SU-DHL-6 (cell line): ENCODE measurements at regions not wholly inside any gene's neighbourhood (a gene's known extent, or its start where the extent isn't known, plus 50 kb on each side); places are given as distances from the start of the nearest gene placed in this dataset.

Experiments used
- H2AFZ ChIP-seq: fragments of 200-600 bp; sonication (generic); 2 replicates; pipeline ENCODE4 v1.6.1; 2014; ENCODE audit warnings: low read depth, mild to moderate bottlenecking, moderate library complexity, mixed read lengths, antibody characterized with exemption, low read length; ENCODE audit not compliant: severe bottlenecking
- H3F3A ChIP-seq: fragments of 200-600 bp; shearing (Covaris generic); 2 replicates; pipeline ENCODE4 v1.6.0; 2016; ENCODE audit warnings: antibody characterized with exemption, mild to moderate bottlenecking; ENCODE audit not compliant: insufficient read depth
- H3K27ac ChIP-seq: fragments of 200-600 bp; sonication (generic); 2 replicates; pipeline ENCODE4 v1.5.1; 2016; ENCODE audit warnings: low read depth, mild to moderate bottlenecking, low read length, moderate library complexity, mixed read lengths
- H3K27me3 ChIP-seq: fragments of 200-600 bp; sonication (generic), shearing (Covaris generic); 2 replicates; pipeline ENCODE4 v1.6.0; 2014; ENCODE audit warnings: mild to moderate bottlenecking, low read length
- H3K36me3 ChIP-seq: fragments of 200-600 bp; sonication (generic); 2 replicates; pipeline ENCODE4 v1.6.1; 2014; ENCODE audit warnings: mild to moderate bottlenecking, low read length, mixed read lengths
- H3K4me2 ChIP-seq: fragments of 300-600, 200-600 bp; shearing (Covaris generic), sonication (generic); 2 replicates; pipeline ENCODE4 v1.6.0; 2014; ENCODE audit warnings: low read length, low read depth, mild to moderate bottlenecking; ENCODE audit not compliant: poor library complexity, severe bottlenecking
- H3K4me3 ChIP-seq: fragments of 200-600 bp; sonication (generic); 2 replicates; pipeline ENCODE4 v1.5.1; 2014; ENCODE audit warnings: antibody characterized with exemption, low read length, mild to moderate bottlenecking, mixed read lengths; ENCODE audit not compliant: insufficient read depth, poor library complexity, severe bottlenecking
- H3K79me2 ChIP-seq: fragments of 200-600 bp; sonication (generic); 2 replicates; pipeline ENCODE4 v1.6.1; 2014; ENCODE audit warnings: mild to moderate bottlenecking, low read length, moderate library complexity; ENCODE audit not compliant: insufficient read depth
- H3K9ac ChIP-seq: fragments of 200-600 bp; sonication (generic); 2 replicates; pipeline ENCODE4 v1.7.0; 2014; ENCODE audit warnings: mild to moderate bottlenecking, low read length
- H3K9me2 ChIP-seq: fragments of 200-600 bp; sonication (generic); replicated peaks from 2 replicates; pipeline ENCODE4 v1.6.1; 2014; ENCODE audit warnings: low read length; ENCODE audit not compliant: insufficient read depth
- H3K9me3 ChIP-seq: fragments of 200-600 bp; sonication (generic); 2 replicates; pipeline ENCODE4 v1.6.1; 2014; ENCODE audit warnings: low read length, mixed read lengths; ENCODE audit not compliant: insufficient read depth
- H4K20me1 ChIP-seq: fragments of 200-600 bp; sonication (generic); 2 replicates; pipeline ENCODE4 v1.6.1; 2014; ENCODE audit warnings: low read depth, mild to moderate bottlenecking, antibody characterized with exemption, low read length, moderate library complexity, mixed read lengths
- CTCF ChIP-seq: fragments of 200-600 bp; sonication (generic); IDR thresholded peaks from one replicate; pipeline ENCODE4 v1.5.1; 2017; ENCODE audit warnings: antibody characterized with exemption, mild to moderate bottlenecking, low read length, moderate library complexity; ENCODE audit not compliant: insufficient read depth, poor library complexity, severe bottlenecking
- EZH2phosphoT487 ChIP-seq: fragments of 200-600 bp; sonication (generic), shearing (Covaris generic); conservative IDR thresholded peaks from 2 replicates; pipeline ENCODE4 v1.6.1; 2018; ENCODE audit warnings: mild to moderate bottlenecking, antibody characterized with exemption, low read length, moderate library complexity, mixed read lengths

DNA sequence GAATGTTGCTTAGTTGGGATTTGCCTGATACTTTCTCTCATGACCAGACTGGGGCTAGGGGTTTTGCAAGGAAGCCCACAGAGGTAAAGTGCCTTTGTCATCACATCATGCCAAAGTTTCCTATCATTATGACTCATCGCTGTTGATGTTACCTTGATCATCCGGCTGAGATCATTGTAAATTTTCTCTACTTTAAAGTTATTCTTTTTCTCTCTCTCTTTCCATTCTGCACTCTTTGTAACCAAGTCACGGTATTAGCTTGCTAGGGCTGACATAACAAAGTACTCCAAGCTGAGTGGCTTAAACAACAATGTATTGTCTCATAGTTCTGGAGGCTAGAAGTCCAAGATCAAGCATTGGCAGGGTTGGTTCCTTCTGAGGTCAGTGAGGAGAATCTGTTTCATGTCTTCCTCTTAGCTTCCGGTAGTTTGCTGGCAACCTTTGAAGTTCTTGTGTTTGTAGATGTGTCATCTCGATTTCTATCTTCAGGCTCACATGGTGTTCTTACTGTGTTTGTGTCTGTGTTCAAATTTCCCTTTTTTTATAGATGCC, 113.0 kb downstream of the DTHD1 start:
- no peaks in the 10 kb centered on the region for H3K79me2 ChIP-seq

DNA sequence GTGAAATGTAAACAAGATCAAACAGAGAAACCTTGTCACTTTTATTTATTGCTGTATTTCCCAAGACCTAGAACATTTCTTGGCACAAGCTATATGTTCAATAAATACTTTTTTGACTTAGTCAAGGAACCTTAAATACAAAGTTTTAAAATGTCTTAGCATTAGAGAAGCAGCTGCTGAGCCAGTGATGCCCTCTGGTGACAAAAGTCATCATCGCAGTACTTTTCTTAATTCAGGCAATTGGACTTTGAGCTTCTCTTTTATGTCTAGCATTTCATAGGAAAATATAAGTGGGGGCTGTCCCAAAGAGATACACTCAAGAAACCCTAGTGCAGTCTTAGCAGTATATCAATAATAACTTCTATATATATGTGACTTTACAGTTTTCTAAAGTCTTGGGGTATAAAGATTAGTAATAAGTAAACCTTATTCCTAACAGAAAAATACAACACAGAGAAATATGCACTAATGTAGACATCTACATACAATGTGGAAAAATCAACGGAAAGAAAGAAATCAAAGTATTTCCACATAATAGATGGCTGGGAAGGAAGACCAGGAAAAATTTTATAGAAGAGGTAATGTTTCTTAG, 118.4 kb downstream of the DTHD1 start:
- Histone ChIP-seq H2AFZ (no peak overlapping the region), H3K4me3 (no peak overlapping the region), H3K27me3 (no peaks in the 10 kb centered on the region)

More for the DNA sequence above, 113.0 kb downstream of the DTHD1 start:
- Histone ChIP-seq H2AFZ (no peak overlapping the region), H3K27ac (no peak overlapping the region), H3K9me2 (no peaks in the 10 kb centered on the region), H3K4me2 (no peak overlapping the region), H4K20me1 (no peaks in the 10 kb centered on the region), H3K36me3 (no peaks in the 10 kb centered on the region), H3K27me3 (no peaks in the 10 kb centered on the region), H3K4me3 (no peak overlapping the region), H3K9me3 (no peaks in the 10 kb centered on the region), H3K9ac (no peak overlapping the region), H3F3A (no peaks in the 10 kb centered on the region)
- TF ChIP-seq EZH2phosphoT487 (no peak), CTCF (no peak)

GRCh38 chr4:36402008-36402758, 120.8 kb downstream of the DTHD1 start:
- H3K9me2 ChIP-seq = no peaks in the 10 kb centered on the region
- no peak overlapping the region for H3K27ac ChIP-seq
- no peaks in the 10 kb centered on the region for H3K79me2 ChIP-seq
- H3K4me2 ChIP-seq = no peak overlapping the region
- no peaks in the 10 kb centered on the region for H3K9me3 ChIP-seq
- no peak for TF ChIP-seq CTCF
- TF ChIP-seq EZH2phosphoT487 = no peak
- no peaks in the 10 kb centered on the region for H3K36me3 ChIP-seq
- no peaks in the 10 kb centered on the region for H3K27me3 ChIP-seq
- H3F3A ChIP-seq = no peaks in the 10 kb centered on the region
- H2AFZ ChIP-seq = no peak overlapping the region
- no peak overlapping the region for H3K9ac ChIP-seq
- H4K20me1 ChIP-seq = no peaks in the 10 kb centered on the region
- no peak overlapping the region for H3K4me3 ChIP-seq

More for the DNA sequence above, 118.4 kb downstream of the DTHD1 start:
- no peak for TF ChIP-seq EZH2phosphoT487
- TF ChIP-seq CTCF = peak; percentile 45
- H3K9me2 ChIP-seq = no peaks in the 10 kb centered on the region
- H4K20me1 ChIP-seq = no peaks in the 10 kb centered on the region
- no peaks in the 10 kb centered on the region for H3K9me3 ChIP-seq
- H3F3A ChIP-seq = no peaks in the 10 kb centered on the region
- H3K9ac ChIP-seq = no peak overlapping the region
- no peaks in the 10 kb centered on the region for H3K79me2 ChIP-seq
- H3K4me2 ChIP-seq = no peak overlapping the region
- H3K36me3 ChIP-seq = no peaks in the 10 kb centered on the region
- no peak overlapping the region for H3K27ac ChIP-seq
